Activated naive CD4-positive, alpha-beta T cell treated with Interleukin-2 at 50 U/mL for 16 hours (primary cell): ENCODE measurements at regions not wholly inside any gene's neighbourhood (a gene's known extent, or its start where the extent isn't known, plus 50 kb on each side); places are given as distances from the start of the nearest gene placed in this dataset.

Source experiments
- DNase-seq: peaks from one replicate; pipeline ENCODE4 v3.0.0-alpha.2; 2020

GRCh38 chr13:80121038-80121437 is 219.9 kb downstream of the SPRY2 start:
- no peak for DNase-seq

GRCh38 chr13:80118506-80118905 is 222.4 kb downstream of the SPRY2 start:
- no peak for DNase-seq

GRCh38 chr13:80118099-80118498 is 222.8 kb downstream of the SPRY2 start:
- DNase-seq, result no peak

- DNase-seq, result no peak
These were observed 223.4 kb downstream of the SPRY2 start for GRCh38 chr13:80117515-80117914.

- DNase-seq, result no peak
These were observed 224.8 kb downstream of the SPRY2 start for GRCh38 chr13:80116107-80116506.

GRCh38 chr13:80115616-80116015 is 225.3 kb downstream of the SPRY2 start:
- DNase-seq, result no peak

GRCh38 chr13:80113714-80114454 is 227.0 kb downstream of the SPRY2 start:
- DNase-seq, result no peak

GRCh38 chr13:80109303-80109702 is 231.6 kb downstream of the SPRY2 start:
- DNase-seq, result no peak

- DNase-seq, result no peak
These were observed 235.6 kb downstream of the SPRY2 start for GRCh38 chr13:80105350-80105749.

- no peak for DNase-seq
These were observed 239.9 kb downstream of the SPRY2 start for GRCh38 chr13:80101040-80101439.

GRCh38 chr13:80100636-80101035 is 240.3 kb downstream of the SPRY2 start:
- DNase-seq, result no peak

- DNase-seq, result no peak
These were observed 243.4 kb downstream of the SPRY2 start for GRCh38 chr13:80097561-80097960.

- no peak for DNase-seq
These were observed 244.5 kb downstream of the SPRY2 start for GRCh38 chr13:80096383-80096782.

GRCh38 chr13:80094526-80094925 is 246.4 kb downstream of the SPRY2 start:
- DNase-seq, result no peak

GRCh38 chr13:80093888-80094287 is 247.0 kb downstream of the SPRY2 start:
- no peak for DNase-seq

- DNase-seq, result no peak
These were observed 254.6 kb downstream of the SPRY2 start for GRCh38 chr13:80086304-80086721.

- DNase-seq, result no peak
These were observed 256.9 kb downstream of the SPRY2 start for GRCh38 chr13:80083853-80084676.

GRCh38 chr13:80083081-80083852 is 257.7 kb downstream of the SPRY2 start:
- no peak for DNase-seq

- DNase-seq, result no peak
These were observed 258.4 kb downstream of the SPRY2 start for GRCh38 chr13:80082396-80083080.

GRCh38 chr13:80074811-80075210 is 266.1 kb downstream of the SPRY2 start:
- DNase-seq, result no peak

- no peak for DNase-seq
These were observed 266.7 kb downstream of the SPRY2 start for GRCh38 chr13:80074143-80074752.

GRCh38 chr13:80072231-80072630 is 268.7 kb downstream of the SPRY2 start:
- no peak for DNase-seq
